ENCODE measurements at regions not wholly inside any gene's neighbourhood (a gene's known extent, or its start where the extent isn't known, plus 50 kb on each side); places are given as distances from the start of the nearest gene placed in this dataset.

DNA sequence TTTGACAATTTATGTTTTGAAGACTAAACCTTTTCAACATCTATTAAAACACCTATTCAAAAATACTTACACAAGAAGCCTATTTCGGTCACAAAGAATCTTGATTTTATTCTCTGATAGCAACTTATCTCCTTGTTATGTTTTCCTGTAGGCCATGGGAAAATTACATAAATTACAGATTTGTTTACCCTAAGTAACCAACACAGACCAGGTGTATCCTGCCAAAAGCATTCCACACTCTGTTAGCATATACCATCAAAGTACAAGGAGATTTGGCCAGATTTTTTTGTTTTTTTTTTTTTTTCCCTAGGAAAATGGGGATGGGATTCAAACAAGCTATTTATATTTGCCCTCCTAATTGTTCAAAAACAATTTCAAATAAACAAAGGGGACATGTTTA is 497.9 kb upstream of the MAGEB18 start:
- TF ChIP-seq, protein P1, sequence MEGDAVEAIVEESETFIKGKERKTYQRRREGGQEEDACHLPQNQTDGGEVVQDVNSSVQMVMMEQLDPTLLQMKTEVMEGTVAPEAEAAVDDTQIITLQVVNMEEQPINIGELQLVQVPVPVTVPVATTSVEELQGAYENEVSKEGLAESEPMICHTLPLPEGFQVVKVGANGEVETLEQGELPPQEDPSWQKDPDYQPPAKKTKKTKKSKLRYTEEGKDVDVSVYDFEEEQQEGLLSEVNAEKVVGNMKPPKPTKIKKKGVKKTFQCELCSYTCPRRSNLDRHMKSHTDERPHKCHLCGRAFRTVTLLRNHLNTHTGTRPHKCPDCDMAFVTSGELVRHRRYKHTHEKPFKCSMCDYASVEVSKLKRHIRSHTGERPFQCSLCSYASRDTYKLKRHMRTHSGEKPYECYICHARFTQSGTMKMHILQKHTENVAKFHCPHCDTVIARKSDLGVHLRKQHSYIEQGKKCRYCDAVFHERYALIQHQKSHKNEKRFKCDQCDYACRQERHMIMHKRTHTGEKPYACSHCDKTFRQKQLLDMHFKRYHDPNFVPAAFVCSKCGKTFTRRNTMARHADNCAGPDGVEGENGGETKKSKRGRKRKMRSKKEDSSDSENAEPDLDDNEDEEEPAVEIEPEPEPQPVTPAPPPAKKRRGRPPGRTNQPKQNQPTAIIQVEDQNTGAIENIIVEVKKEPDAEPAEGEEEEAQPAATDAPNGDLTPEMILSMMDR (IDR thresholded peaks at IDR 0.05) = no peak
- TF ChIP-seq POLR2A (IDR thresholded peaks at IDR 0.05; ENCODE audit: low read depth) = no peak

All from esophagus muscularis mucosa (tissue), 3 donors.